PC-9 (cell line): ENCODE measurements at regions not wholly inside any gene's neighbourhood (a gene's known extent, or its start where the extent isn't known, plus 50 kb on each side); places are given as distances from the start of the nearest gene placed in this dataset.

Experiments used
- BruUV-seq: library from RNA; stranded (reverse); fragments of 400-500 nt; replicated peaks from 2 replicates; lab custom pipeline; 2021; lab: Mats Ljungman, UMichigan
- CTCF ChIA-PET: fragments of 300-600 bp; sonication (Branson Sonifier 250); formaldehyde crosslinking; loops from one replicate; lab custom pipeline; 2022; ENCODE audit warnings: antibody characterized with exemption; lab: Charles Lee
- POLR2A ChIA-PET: fragments of 300-600 bp; sonication (Branson Sonifier 250); formaldehyde crosslinking; loops from one replicate; lab custom pipeline; 2022; ENCODE audit warnings: antibody characterized with exemption; ENCODE audit not compliant: unreplicated experiment; lab: Charles Lee
- DNase-seq, 2 experiments: peaks; one replicate each; pipeline versions ENCODE4 v3.0.0 to v3.0.0-alpha.2; 2015 to 2022; ENCODE audit warnings: mixed read lengths in 1 of 2
- H2AFZ ChIP-seq: fragments of 200-600 bp; sonication (generic); 2 replicates; pipeline ENCODE4 v1.8.1; 2017; ENCODE audit warnings: antibody characterized with exemption
- H3F3A ChIP-seq: fragments of 200-600 bp; sonication (generic); 2 replicates; pipeline ENCODE4 v1.8.1; 2017; ENCODE audit warnings: antibody characterized with exemption, mild to moderate bottlenecking, low read depth; ENCODE audit not compliant: insufficient read depth
- H3K27ac ChIP-seq: fragments of 200-600 bp; sonication (generic); 2 replicates; pipeline ENCODE4 v1.6.1; 2016; ENCODE audit warnings: mixed run types
- H3K27me3 ChIP-seq: fragments of 200-600 bp; sonication (generic); 2 replicates; pipeline ENCODE4 v1.6.1; 2016; ENCODE audit warnings: low read depth, mixed run types; ENCODE audit not compliant: insufficient read depth
- H3K36me3 ChIP-seq: fragments of 200-600 bp; sonication (generic); 2 replicates; pipeline ENCODE4 v1.6.1; 2016; ENCODE audit warnings: low read depth, mixed run types
- H3K4me1 ChIP-seq: fragments of 200-600 bp; sonication (generic); replicated peaks from 2 replicates; pipeline ENCODE4 v1.6.1; 2016; ENCODE audit warnings: mixed run types; ENCODE audit not compliant: insufficient read depth
- H3K4me2 ChIP-seq: fragments of 200-600 bp; sonication (generic); 2 replicates; pipeline ENCODE4 v1.6.1; 2017; ENCODE audit warnings: mixed run types
- H3K4me3 ChIP-seq: fragments of 200-600 bp; sonication (generic); 2 replicates; pipeline ENCODE4 v1.6.1; 2016; ENCODE audit warnings: mixed run types
- H3K79me2 ChIP-seq: fragments of 200-600 bp; sonication (generic); 2 replicates; pipeline ENCODE4 v1.6.1; 2017; ENCODE audit warnings: low read depth, mixed run types
- H3K9me2 ChIP-seq: fragments of 200-600 bp; sonication (generic); 2 replicates; pipeline ENCODE4 v1.8.1; 2017; ENCODE audit warnings: mild to moderate bottlenecking; ENCODE audit not compliant: insufficient read depth
- H3K9me3 ChIP-seq: fragments of 200-600 bp; sonication (generic); 2 replicates; pipeline ENCODE4 v1.8.1; 2016; ENCODE audit warnings: low read depth; ENCODE audit not compliant: insufficient read depth
- H4K20me1 ChIP-seq: fragments of 200-600 bp; sonication (generic); 2 replicates; pipeline ENCODE4 v1.8.1; 2017; ENCODE audit not compliant: insufficient read depth
- EZH2 ChIP-seq: fragments of 200-600 bp; sonication (generic); IDR thresholded peaks from 2 replicates; pipeline ENCODE4 v1.8.0; 2017; ENCODE audit warnings: antibody characterized with exemption, low read depth
- intact Hi-C: fragments of 100-400 bp; cut with micrococcal nuclease; formaldehyde crosslinking; loops from one replicate; pipeline ENCODE4 v1.10.0; 2022; ENCODE audit not compliant: unreplicated experiment
- TF ChIP-seq, protein P1 (sequence below): fragments of 200-600 bp; sonication (generic); conservative IDR thresholded peaks from 2 replicates; pipeline ENCODE4 v1.6.1; 2017; ENCODE audit warnings: mixed run types, antibody characterized with exemption, mild to moderate bottlenecking, moderate library complexity

DNA sequence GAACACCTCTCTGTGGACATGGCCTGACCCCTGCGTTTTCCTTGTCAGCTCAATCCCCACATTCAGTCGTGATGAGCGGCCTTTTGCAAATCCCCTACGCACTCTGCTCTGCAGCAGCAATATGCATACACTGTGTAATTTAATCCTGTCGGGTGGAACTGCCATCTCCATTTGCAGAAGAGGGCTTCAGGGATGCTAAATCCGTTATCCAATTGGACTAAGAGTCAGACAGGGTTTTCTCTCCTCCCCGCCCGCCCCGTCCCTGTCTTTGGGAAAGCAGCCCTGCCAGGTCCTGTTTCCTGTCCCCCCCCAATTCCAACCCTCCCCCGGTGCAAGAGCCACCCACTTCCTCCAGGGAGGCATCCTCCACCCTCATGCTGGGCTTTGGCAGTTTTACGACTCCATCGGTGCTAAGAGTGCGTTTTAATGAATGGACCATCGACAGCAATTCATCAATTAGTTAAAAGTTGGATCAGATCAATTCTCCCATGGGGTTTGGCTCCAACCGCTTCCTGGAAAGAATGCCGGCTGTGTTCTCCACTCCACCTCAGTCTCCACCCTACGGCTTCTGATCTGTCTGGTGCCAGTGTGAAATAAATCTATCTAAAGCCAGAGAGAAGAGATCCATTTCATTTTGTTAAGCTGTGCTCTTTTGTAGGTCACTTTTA is 53.5 kb upstream of the ASAP2 start:
- Histone ChIP-seq H3K4me1 (peaks cover 25% of the 10 kb centered on the region), H3K9me2 (no peaks in the 10 kb centered on the region), H3K4me2 (peak overlapping the region; percentile 77), H3K9me3 (no peaks in the 10 kb centered on the region), H3K27ac (peak overlapping the region; percentile 89), H3F3A (peaks cover 32% of the 10 kb centered on the region), H2AFZ (peak overlapping the region; percentile 54), H3K4me3 (peak overlapping the region; percentile 32; the same call in 1 of the 2 replicates), H3K36me3 (no peaks in the 10 kb centered on the region), H3K79me2 (no peaks in the 10 kb centered on the region), H4K20me1 (no peaks in the 10 kb centered on the region), H3K27me3 (no peaks in the 10 kb centered on the region)
- CTCF ChIA-PET: interaction anchor here (0.6 kb wide), 1 partner anchor 10 kb away, joined by 3 read pairs; no protein-coding TSS in a partner anchor
- DNase-seq: peak; percentile 12 to 70
- intact Hi-C loops: loop anchor here (2.0 kb wide), 1 partner anchor 26 kb away; no protein-coding TSS in a partner anchor
- TF ChIP-seq, protein P1, sequence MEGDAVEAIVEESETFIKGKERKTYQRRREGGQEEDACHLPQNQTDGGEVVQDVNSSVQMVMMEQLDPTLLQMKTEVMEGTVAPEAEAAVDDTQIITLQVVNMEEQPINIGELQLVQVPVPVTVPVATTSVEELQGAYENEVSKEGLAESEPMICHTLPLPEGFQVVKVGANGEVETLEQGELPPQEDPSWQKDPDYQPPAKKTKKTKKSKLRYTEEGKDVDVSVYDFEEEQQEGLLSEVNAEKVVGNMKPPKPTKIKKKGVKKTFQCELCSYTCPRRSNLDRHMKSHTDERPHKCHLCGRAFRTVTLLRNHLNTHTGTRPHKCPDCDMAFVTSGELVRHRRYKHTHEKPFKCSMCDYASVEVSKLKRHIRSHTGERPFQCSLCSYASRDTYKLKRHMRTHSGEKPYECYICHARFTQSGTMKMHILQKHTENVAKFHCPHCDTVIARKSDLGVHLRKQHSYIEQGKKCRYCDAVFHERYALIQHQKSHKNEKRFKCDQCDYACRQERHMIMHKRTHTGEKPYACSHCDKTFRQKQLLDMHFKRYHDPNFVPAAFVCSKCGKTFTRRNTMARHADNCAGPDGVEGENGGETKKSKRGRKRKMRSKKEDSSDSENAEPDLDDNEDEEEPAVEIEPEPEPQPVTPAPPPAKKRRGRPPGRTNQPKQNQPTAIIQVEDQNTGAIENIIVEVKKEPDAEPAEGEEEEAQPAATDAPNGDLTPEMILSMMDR: no peak
- no peak for TF ChIP-seq EZH2
- POLR2A ChIA-PET: interaction anchor here (0.7 kb wide), 1 partner anchor 11 kb away, joined by 4 read pairs; no protein-coding TSS in a partner anchor
- no TSS peak for BruUV-seq

DNA sequence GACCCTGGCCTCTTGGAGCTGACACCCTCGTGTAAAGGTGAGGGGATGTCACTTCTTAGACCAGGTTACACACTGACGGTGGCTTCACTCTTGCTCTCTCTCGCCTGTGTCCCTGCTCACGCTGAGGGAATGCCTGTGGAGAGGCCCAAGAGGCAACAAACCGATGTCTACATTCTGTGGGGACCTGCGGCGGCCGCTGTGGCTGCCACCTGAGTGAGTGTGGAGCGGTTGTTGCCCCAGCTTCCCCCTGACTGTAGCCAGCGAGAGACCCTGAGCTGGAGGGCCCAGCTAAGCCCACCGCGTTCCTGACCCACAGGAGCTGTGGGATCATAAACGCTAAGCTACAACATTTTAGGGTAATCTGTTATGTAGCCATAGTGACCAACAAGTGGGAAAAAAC is 55.7 kb upstream of the ASAP2 start:
- no TSS peak for BruUV-seq
- Histone ChIP-seq H3K4me2 (no peak overlapping the region), H3F3A (peaks cover 32% of the 10 kb centered on the region), H3K36me3 (no peaks in the 10 kb centered on the region), H3K4me1 (peaks cover 45% of the 10 kb centered on the region), H4K20me1 (no peaks in the 10 kb centered on the region), H3K4me3 (no peak overlapping the region), H2AFZ (no peak overlapping the region), H3K79me2 (no peaks in the 10 kb centered on the region), H3K9me2 (no peaks in the 10 kb centered on the region), H3K9me3 (no peaks in the 10 kb centered on the region), H3K27ac (no peak overlapping the region), H3K27me3 (no peaks in the 10 kb centered on the region)
- intact Hi-C loops: no loop called here
- ChIA-PET POLR2A (no interaction called here), CTCF (no interaction called here)
- no peak for DNase-seq
- no peak for TF ChIP-seq EZH2

DNA sequence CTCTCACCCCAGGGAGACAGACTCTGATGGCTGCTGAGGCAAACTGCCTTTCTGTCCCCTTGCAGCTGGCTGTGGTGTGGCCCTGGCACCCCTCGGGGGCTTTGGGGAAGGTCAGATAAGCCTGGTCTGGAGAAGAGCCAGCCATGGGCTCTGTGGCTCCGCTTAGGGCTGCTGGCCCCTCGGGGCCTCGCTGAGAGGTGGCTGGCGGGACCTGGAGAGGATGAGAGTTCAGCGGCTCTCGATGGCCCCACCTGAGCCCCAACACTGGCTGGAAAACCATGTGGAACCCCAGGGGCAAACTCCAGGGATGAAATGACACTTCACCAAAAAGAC is 56.1 kb upstream of the ASAP2 start:
- TF ChIP-seq, protein P1: no peak
- no peak for TF ChIP-seq EZH2
- no peak overlapping the region for H2AFZ ChIP-seq
- no peaks in the 10 kb centered on the region for H3K9me3 ChIP-seq
- H3K79me2 ChIP-seq: no peaks in the 10 kb centered on the region
- ChIA-PET POLR2A (no interaction called here), CTCF (no interaction called here)
- H3F3A ChIP-seq: peaks cover 34% of the 10 kb centered on the region
- H3K4me1 ChIP-seq: peaks cover 49% of the 10 kb centered on the region
- no peak for DNase-seq
- H3K4me2 ChIP-seq: no peak overlapping the region
- no peak overlapping the region for H3K4me3 ChIP-seq
- no peak overlapping the region for H3K27ac ChIP-seq
- no peaks in the 10 kb centered on the region for H4K20me1 ChIP-seq
- BruUV-seq: no TSS peak
- no peaks in the 10 kb centered on the region for H3K36me3 ChIP-seq
- intact Hi-C loops: no loop called here
- no peaks in the 10 kb centered on the region for H3K9me2 ChIP-seq
- H3K27me3 ChIP-seq: no peaks in the 10 kb centered on the region
